HEK293 (cell line): ENCODE measurements at regions not wholly inside any gene's neighbourhood (a gene's known extent, or its start where the extent isn't known, plus 50 kb on each side); places are given as distances from the start of the nearest gene placed in this dataset.

Experiments used
- GLI4 ChIP-seq: fragments of 450-650 bp; formaldehyde crosslinking; IDR thresholded peaks from 2 replicates; pipeline ENCODE4 v1.5.1; 2016; ENCODE audit warnings: missing biosample characterization, missing genetic modification characterization
- SALL2 ChIP-seq: fragments of 450-650 bp; formaldehyde crosslinking; IDR thresholded peaks from 2 replicates; pipeline ENCODE4 v1.5.0; 2017; ENCODE audit warnings: missing biosample characterization, mild to moderate bottlenecking, missing genetic modification characterization, borderline replicate concordance
- ZNF404 ChIP-seq: fragments of 450-650 bp; formaldehyde crosslinking; IDR thresholded peaks from 2 replicates; pipeline ENCODE4 v1.5.1; 2017; ENCODE audit warnings: missing biosample characterization, missing genetic modification characterization

DNA sequence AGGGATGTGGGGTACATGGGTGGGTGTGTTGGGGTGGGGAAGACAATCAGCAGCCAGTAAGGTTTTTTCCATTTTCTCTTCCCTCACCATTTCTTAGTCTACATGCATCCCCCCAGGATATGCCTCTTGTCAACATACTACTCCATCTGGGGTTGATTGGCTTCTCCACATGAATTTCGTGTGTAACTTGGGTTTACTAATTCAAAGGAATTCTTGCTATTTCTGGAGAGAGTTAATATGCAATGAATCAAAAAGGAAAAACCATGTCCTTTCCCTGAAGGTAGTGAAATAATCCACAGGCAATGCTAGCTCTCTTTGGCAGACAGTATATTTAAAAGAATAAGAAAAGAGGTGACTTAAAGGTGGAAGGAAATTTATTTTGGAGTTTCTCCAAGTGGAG lies 198.4 kb downstream of the EBLN2 start:
- TF ChIP-seq GLI4 (tag by site-specific recombination), result no peak
- no peak for TF ChIP-seq SALL2
- no peak for TF ChIP-seq ZNF404
